GM18867 (cell line): ENCODE measurements at regions not wholly inside any gene's neighbourhood (a gene's known extent, or its start where the extent isn't known, plus 50 kb on each side); places are given as distances from the start of the nearest gene placed in this dataset.

Experiments
- ATAC-seq: cut with Tn5 transposase; IDR thresholded peaks from one replicate; pipeline ENCODE4 v1.9.1; 2021; ENCODE audit warnings: mild to moderate bottlenecking, moderate library complexity; ENCODE audit not compliant: unreplicated experiment

- ATAC-seq: no peak
These were observed 135.8 kb upstream of the CA10 start for GRCh38 chr17:52294301-52294700.

GRCh38 chr17:52287611-52288010 lies 129.1 kb upstream of the CA10 start:
- ATAC-seq: no peak

GRCh38 chr17:52283872-52284271 lies 125.4 kb upstream of the CA10 start:
- no peak for ATAC-seq

- no peak for ATAC-seq
These were observed 118.0 kb upstream of the CA10 start for GRCh38 chr17:52276381-52277008.

- no peak for ATAC-seq
These were observed 113.3 kb upstream of the CA10 start for GRCh38 chr17:52271781-52272180.

GRCh38 chr17:52255347-52255746 lies 96.8 kb upstream of the CA10 start:
- no peak for ATAC-seq

- no peak for ATAC-seq
These were observed 86.2 kb upstream of the CA10 start for GRCh38 chr17:52244689-52245088.

GRCh38 chr17:52242268-52242667 lies 83.8 kb upstream of the CA10 start:
- ATAC-seq: no peak

- no peak for ATAC-seq
These were observed 78.6 kb upstream of the CA10 start for GRCh38 chr17:52237151-52237550.

- no peak for ATAC-seq
These were observed 77.0 kb upstream of the CA10 start for GRCh38 chr17:52235516-52235915.

GRCh38 chr17:52233632-52234031 lies 75.1 kb upstream of the CA10 start:
- ATAC-seq: no peak

GRCh38 chr17:52233176-52233575 lies 74.7 kb upstream of the CA10 start:
- no peak for ATAC-seq

GRCh38 chr17:52228823-52229222 lies 70.3 kb upstream of the CA10 start:
- no peak for ATAC-seq

- ATAC-seq: no peak
These were observed 69.4 kb upstream of the CA10 start for GRCh38 chr17:52227926-52228325.

GRCh38 chr17:52213451-52213850 lies 54.9 kb upstream of the CA10 start:
- no peak for ATAC-seq

GRCh38 chr17:52212851-52213250 lies 54.3 kb upstream of the CA10 start:
- no peak for ATAC-seq

GRCh38 chr17:52209507-52209906 lies 51.0 kb upstream of the CA10 start:
- ATAC-seq: no peak
